ENCODE measurements at regions not wholly inside any gene's neighbourhood (a gene's known extent, or its start where the extent isn't known, plus 50 kb on each side); places are given as distances from the start of the nearest gene placed in this dataset.

- DNase-seq: no peak
Observed at GRCh38 chr9:16158093-16158492, 605.2 kb downstream of the CCDC171 start.

DNA sequence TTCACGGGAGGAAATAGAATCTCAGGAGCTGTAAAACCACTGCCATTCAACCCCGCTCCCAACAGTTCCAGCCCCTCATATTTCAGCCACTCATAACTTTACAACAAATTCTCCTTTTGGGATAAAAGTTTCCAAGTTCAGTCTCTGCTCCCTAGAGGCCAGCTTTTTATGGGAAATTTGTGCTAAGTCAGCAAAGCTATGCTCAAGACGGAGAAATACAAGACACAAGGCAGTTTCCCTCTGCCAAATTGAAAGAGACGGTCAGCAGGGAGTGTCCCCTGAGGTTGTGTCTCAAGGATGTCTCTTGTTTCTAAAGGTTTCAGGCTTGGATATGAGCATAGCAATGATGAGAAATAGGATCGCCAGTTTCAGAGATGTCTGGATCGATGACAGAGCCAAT is 608.6 kb downstream of the CCDC171 start:
- no peak for DNase-seq

DNA sequence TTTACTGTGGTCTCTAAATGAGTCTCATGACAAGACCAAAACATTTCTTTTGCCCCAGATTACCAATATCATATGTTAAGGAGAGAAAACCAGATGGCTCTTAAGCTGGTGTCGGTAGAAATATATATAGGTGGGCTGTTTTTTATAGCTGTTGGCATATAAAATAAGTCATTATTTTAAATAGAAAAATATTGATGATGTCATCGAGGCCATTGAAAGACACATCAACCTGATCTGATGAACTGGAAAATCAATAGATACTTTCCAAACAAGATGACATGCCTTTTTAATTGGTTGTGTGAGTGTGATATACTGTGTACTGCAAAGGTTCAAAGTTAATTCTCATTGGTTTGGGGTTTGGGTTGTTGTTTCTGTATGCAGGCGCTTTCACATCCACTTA is 617.3 kb downstream of the CCDC171 start:
- DNase-seq: no peak

- no peak for DNase-seq
Observed at GRCh38 chr9:16171911-16172310, 619.1 kb downstream of the CCDC171 start.

- no peak for DNase-seq
Observed at GRCh38 chr9:16172796-16173195, 620.0 kb downstream of the CCDC171 start.

- no peak for DNase-seq
Observed at GRCh38 chr9:16174915-16175314, 622.1 kb downstream of the CCDC171 start.

GRCh38 chr9:16175461-16175860 is 622.6 kb downstream of the CCDC171 start:
- DNase-seq: no peak

DNA sequence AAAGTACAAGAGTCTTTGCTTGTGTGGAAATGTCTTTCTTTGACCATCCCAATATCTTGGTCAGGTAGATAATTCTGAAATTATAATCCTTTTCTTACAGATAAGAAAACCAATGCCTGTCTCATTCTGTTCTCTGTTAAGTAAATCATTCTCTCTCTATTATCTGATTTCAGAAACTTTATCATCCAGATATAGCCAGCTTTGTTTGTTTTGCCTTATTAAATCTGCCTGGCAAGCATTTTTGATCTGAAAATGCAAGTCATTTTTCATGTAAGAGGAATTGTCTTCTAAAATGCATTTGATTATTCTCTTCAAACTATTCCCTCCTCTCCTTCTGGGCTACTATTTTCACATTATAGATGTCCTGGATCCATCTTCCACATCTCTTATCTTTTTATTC is 625.5 kb downstream of the CCDC171 start:
- no peak for DNase-seq

- no peak for DNase-seq
Observed at GRCh38 chr9:16179566-16179965, 626.7 kb downstream of the CCDC171 start.

DNA sequence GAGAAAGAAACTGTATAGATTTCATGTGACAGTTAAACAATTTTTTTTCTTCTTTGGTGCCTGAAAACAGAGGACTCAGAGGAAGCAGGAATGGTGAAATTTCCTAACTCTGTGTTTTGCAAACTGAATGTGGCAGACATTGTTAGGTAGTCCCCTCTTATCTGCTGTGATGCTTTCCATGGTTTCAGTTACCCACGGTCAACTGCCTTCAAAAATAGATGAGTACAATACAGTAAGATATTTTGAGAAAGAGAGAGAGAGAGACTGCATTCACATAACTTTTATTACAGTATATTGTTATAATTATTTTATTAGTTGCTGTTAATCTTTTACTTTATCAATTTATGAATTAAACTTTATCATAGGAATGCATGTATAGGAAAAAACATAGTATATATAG is 627.2 kb downstream of the CCDC171 start:
- no peak for DNase-seq

GRCh38 chr9:16180546-16180945 is 627.7 kb downstream of the CCDC171 start:
- no peak for DNase-seq

DNA sequence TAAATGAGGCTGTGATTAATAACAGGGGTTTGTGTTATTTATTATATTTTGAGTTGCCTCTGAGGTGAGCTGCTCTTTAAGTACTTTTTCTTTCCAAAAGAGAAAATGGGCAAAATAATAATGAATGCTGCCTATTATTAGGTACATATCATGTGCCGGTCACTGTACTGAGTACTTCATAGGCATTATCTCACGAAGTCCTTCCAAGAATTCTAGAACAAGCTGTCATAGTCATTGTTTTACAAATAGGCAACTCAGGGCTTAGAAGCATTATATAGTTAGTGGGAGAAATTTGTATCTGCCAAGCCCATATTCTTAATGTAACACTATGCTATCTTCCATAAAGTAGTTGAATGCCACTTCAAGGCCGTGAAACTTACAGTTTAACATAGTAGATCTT is 628.7 kb downstream of the CCDC171 start:
- DNase-seq: no peak

DNA sequence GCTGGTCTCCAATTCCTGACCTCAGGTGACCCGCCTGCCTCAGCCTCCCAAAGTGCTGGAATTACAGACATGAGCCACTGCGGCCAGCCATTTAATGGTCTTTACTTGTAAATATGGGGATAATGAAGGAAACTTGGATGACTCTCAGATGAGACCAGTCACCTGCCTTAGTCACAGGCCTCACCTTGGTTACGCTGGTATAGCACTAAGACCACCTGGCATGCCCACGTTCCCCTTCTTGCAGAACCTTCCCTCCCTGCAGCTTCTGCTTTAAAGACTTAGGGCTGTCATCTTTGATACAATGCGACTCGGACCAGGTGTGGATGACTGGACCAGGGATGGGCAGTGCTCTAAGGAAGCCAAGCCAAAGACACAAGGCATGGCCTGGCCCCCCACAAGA is 629.9 kb downstream of the CCDC171 start:
- DNase-seq: no peak

DNA sequence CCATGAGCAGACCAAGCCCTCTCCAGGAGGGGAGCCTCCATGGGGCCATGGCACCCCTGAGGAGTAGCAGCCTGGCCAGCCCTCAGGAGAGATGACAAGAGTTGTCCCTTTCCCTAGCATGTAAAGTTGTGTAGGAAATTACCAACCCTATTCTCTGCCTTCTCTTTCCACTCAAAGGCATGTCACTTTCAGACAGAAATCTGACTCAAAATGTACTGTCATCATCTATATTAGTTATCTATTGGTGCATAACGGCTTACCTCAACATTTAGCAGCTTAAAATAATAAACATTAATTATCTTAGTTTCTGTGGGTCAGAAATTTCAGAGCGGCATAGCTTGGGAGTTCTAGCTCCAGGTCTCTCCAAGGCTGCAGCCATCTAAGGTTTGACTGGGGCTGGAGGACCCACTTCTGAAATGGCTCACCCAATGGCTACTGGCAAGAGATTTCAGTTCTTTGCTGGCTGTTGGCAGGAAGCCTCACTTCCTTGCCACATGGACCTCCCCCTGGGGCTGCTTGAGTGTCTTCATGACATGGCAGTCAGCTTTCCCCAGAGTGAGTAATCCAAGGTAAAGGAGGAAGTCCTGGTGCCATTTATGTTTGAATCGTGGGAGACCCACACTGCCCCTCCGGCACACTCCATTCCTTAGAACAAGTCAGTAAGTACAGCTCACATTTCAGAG is 632.3 kb downstream of the CCDC171 start:
- DNase-seq: no peak

GRCh38 chr9:16191191-16191590 is 638.3 kb downstream of the CCDC171 start:
- no peak for DNase-seq

- DNase-seq: peak; percentile 5
Observed at GRCh38 chr9:16191691-16192402, 639.0 kb downstream of the CCDC171 start.

- DNase-seq: no peak
Observed at GRCh38 chr9:16192403-16193017, 639.7 kb downstream of the CCDC171 start.

- DNase-seq: no peak
Observed at GRCh38 chr9:16193066-16193465, 640.2 kb downstream of the CCDC171 start.

- DNase-seq: no peak
Observed at GRCh38 chr9:16196206-16196605, 643.4 kb downstream of the CCDC171 start.

- no peak for DNase-seq
Observed at GRCh38 chr9:16197578-16198370, 644.9 kb downstream of the CCDC171 start.

- no peak for DNase-seq
Observed at GRCh38 chr9:16198996-16199395, 646.2 kb downstream of the CCDC171 start.

DNA sequence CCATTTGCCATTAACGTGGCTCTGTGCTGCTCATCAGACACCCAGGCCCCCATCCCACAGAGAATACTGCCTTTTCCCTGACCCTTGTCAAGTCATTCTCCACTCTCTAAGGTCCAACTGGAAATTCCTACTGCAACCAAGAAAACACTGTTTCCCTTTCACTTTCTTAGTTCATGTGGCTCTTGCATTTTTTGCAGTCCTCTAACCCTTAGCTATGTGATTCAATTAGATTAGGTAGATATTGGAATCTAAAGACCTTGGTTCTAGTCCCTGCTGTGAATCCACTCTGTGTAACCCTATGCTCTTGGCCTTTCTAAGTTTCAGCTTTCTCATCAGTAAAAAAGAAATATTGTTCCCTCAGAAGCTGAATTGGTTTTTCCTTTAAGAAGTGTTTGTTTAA is 649.4 kb downstream of the CCDC171 start:
- no peak for DNase-seq

- DNase-seq: no peak
Observed at GRCh38 chr9:16202914-16203728, 650.3 kb downstream of the CCDC171 start.
